OCI-LY3 (cell line): ENCODE measurements at regions not wholly inside any gene's neighbourhood (a gene's known extent, or its start where the extent isn't known, plus 50 kb on each side); places are given as distances from the start of the nearest gene placed in this dataset.

Experiments
- CTCF ChIP-seq: fragments of 200-600, 300-600 bp; sonication (generic); IDR thresholded peaks from 2 replicates; pipeline ENCODE4 v1.5.1; 2014; ENCODE audit warnings: antibody characterized with exemption, low read length, low read depth
- EZH2phosphoT487 ChIP-seq: fragments of 200-600 bp; shearing (Covaris generic); IDR thresholded peaks from 2 replicates; pipeline ENCODE4 v1.6.1; 2018; ENCODE audit warnings: antibody characterized with exemption, mixed run types, low read depth

- TF ChIP-seq CTCF (peak; percentile 94), EZH2phosphoT487 (no peak)
Observed at GRCh38 chr3:182618085-182618732, 175.1 kb upstream of the ATP11B start.
